ENCODE measurements at regions not wholly inside any gene's neighbourhood (a gene's known extent, or its start where the extent isn't known, plus 50 kb on each side); places are given as distances from the start of the nearest gene placed in this dataset.
"Not testable (repeated sequence)": the region's sequence is repeated elsewhere in the genome, so short reads cannot be mapped to it uniquely, and the experiment has no call there.

- DNase-seq: no peak
These were observed 121.5 kb downstream of the CCDC34 start for GRCh38 chr11:27241311-27242122.

- no peak for DNase-seq
These were observed 123.6 kb downstream of the CCDC34 start for GRCh38 chr11:27239305-27239942.

GRCh38 chr11:27238811-27239210, 124.2 kb downstream of the CCDC34 start:
- DNase-seq: no peak

GRCh38 chr11:27237643-27238042, 125.4 kb downstream of the CCDC34 start:
- DNase-seq: no peak

- DNase-seq: no peak
These were observed 128.1 kb downstream of the CCDC34 start for GRCh38 chr11:27234961-27235360.

- no peak for DNase-seq
These were observed 128.9 kb downstream of the CCDC34 start for GRCh38 chr11:27234043-27234668.

GRCh38 chr11:27233654-27234042, 129.4 kb downstream of the CCDC34 start:
- DNase-seq: no peak

GRCh38 chr11:27231530-27231929, 131.5 kb downstream of the CCDC34 start:
- no peak for DNase-seq

- DNase-seq: no peak
These were observed 132.8 kb downstream of the CCDC34 start for GRCh38 chr11:27230192-27230572.

- no peak for DNase-seq
These were observed 133.4 kb downstream of the CCDC34 start for GRCh38 chr11:27229511-27230191.

GRCh38 chr11:27228906-27229290, 134.1 kb downstream of the CCDC34 start:
- no peak for DNase-seq

GRCh38 chr11:27228232-27228905, 134.6 kb downstream of the CCDC34 start:
- DNase-seq: peak; percentile 52

GRCh38 chr11:27227736-27228135, 135.3 kb downstream of the CCDC34 start:
- no peak for DNase-seq

GRCh38 chr11:27219487-27220039, 143.5 kb downstream of the CCDC34 start:
- DNase-seq: not testable (repeated sequence)

- DNase-seq: no peak
These were observed 144.5 kb downstream of the CCDC34 start for GRCh38 chr11:27218421-27219038.

- DNase-seq: no peak
These were observed 145.0 kb downstream of the CCDC34 start for GRCh38 chr11:27217948-27218420.

GRCh38 chr11:27217496-27217895, 145.5 kb downstream of the CCDC34 start:
- no peak for DNase-seq

GRCh38 chr11:27216270-27217149, 146.5 kb downstream of the CCDC34 start:
- peak; percentile 45 for DNase-seq

- DNase-seq: no peak
These were observed 147.3 kb downstream of the CCDC34 start for GRCh38 chr11:27215471-27216269.

GRCh38 chr11:27214713-27215112, 148.3 kb downstream of the CCDC34 start:
- DNase-seq: no peak
